ENCODE measurements at regions not wholly inside any gene's neighbourhood (a gene's known extent, or its start where the extent isn't known, plus 50 kb on each side); places are given as distances from the start of the nearest gene placed in this dataset.

DNA sequence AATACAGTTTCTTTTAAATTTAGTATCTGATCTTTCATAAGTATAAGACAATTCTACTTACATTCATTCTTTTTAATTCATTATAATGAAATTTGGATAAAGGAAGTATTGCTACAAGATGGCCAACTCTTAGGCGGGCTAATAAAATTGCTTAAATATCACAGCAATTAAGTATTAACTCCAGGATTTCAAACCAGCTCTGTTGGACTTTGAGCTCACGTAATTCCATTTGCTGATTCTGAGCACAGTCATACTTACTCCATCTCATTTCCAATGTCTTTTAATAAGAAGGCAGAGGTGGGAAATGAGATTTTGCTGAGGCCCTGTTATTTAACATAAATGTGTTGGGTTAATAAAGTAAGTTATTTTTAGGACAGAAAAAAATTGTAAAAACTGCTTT, 748.1 kb downstream of the KCNA4 start:
- TF ChIP-seq, protein P1, sequence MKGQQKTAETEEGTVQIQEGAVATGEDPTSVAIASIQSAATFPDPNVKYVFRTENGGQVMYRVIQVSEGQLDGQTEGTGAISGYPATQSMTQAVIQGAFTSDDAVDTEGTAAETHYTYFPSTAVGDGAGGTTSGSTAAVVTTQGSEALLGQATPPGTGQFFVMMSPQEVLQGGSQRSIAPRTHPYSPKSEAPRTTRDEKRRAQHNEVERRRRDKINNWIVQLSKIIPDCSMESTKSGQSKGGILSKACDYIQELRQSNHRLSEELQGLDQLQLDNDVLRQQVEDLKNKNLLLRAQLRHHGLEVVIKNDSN (IDR thresholded peaks at IDR 0.05), result no peak
- no peak for TF ChIP-seq CEBPB (IDR thresholded peaks at IDR 0.05)
- TF ChIP-seq TCF12 (IDR thresholded peaks at IDR 0.05; ENCODE audit: low read depth), result no peak
- TF ChIP-seq, protein P2, sequence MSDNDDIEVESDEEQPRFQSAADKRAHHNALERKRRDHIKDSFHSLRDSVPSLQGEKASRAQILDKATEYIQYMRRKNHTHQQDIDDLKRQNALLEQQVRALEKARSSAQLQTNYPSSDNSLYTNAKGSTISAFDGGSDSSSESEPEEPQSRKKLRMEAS (IDR thresholded peaks at IDR 0.05), result no peak
- TF ChIP-seq, protein P3, sequence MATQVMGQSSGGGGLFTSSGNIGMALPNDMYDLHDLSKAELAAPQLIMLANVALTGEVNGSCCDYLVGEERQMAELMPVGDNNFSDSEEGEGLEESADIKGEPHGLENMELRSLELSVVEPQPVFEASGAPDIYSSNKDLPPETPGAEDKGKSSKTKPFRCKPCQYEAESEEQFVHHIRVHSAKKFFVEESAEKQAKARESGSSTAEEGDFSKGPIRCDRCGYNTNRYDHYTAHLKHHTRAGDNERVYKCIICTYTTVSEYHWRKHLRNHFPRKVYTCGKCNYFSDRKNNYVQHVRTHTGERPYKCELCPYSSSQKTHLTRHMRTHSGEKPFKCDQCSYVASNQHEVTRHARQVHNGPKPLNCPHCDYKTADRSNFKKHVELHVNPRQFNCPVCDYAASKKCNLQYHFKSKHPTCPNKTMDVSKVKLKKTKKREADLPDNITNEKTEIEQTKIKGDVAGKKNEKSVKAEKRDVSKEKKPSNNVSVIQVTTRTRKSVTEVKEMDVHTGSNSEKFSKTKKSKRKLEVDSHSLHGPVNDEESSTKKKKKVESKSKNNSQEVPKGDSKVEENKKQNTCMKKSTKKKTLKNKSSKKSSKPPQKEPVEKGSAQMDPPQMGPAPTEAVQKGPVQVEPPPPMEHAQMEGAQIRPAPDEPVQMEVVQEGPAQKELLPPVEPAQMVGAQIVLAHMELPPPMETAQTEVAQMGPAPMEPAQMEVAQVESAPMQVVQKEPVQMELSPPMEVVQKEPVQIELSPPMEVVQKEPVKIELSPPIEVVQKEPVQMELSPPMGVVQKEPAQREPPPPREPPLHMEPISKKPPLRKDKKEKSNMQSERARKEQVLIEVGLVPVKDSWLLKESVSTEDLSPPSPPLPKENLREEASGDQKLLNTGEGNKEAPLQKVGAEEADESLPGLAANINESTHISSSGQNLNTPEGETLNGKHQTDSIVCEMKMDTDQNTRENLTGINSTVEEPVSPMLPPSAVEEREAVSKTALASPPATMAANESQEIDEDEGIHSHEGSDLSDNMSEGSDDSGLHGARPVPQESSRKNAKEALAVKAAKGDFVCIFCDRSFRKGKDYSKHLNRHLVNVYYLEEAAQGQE (IDR thresholded peaks at IDR 0.05; ENCODE audit: low read depth), result no peak
- no peak for TF ChIP-seq EGR1 (IDR thresholded peaks at IDR 0.05)
- TF ChIP-seq CREB1 (IDR thresholded peaks at IDR 0.05; ENCODE audit: low read depth), result no peak

DNA sequence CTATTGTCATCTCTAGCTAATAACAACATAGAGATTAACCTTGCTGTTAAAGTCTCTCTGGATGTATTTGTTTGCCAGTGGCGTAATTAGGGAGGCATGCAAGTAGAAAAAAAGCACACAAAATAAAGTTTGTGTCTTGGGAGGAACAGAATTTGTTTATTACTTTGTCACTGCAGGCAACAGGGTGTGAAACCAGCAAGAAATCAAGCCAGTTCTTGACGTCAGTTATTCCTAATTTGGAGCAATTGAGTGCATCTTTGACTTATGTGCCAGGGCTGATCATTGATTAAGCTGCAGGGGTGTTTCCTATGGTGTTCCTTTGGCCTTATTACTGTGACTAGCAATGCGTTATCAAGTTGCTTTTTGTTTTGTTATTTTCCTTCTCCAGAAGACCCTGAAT, 751.0 kb downstream of the KCNA4 start:
- no peak for TF ChIP-seq RAD21 (IDR thresholded peaks at IDR 0.05; ENCODE audit: low read depth)
- no peak for TF ChIP-seq ZBTB7A (IDR thresholded peaks at IDR 0.05; ENCODE audit: low read depth)
- TF ChIP-seq NFIC (IDR thresholded peaks at IDR 0.05), result no peak
- no peak for TF ChIP-seq CREB1 (IDR thresholded peaks at IDR 0.05; ENCODE audit: low read depth)
- TF ChIP-seq, protein P3 (IDR thresholded peaks at IDR 0.05; ENCODE audit: low read depth), result no peak
- no peak for TF ChIP-seq FOXM1 (IDR thresholded peaks at IDR 0.05; ENCODE audit: borderline replicate concordance, low read depth)
- TF ChIP-seq, protein P1 (IDR thresholded peaks at IDR 0.05), result no peak
- no peak for TF ChIP-seq EP300 (IDR thresholded peaks at IDR 0.05; ENCODE audit: borderline replicate concordance)
- TF ChIP-seq TAF1 (IDR thresholded peaks at IDR 0.05; ENCODE audit: low read depth), result no peak
- TF ChIP-seq TEAD4 (IDR thresholded peaks at IDR 0.05), result no peak
- TF ChIP-seq, protein P2 (IDR thresholded peaks at IDR 0.05), result no peak
- no peak for TF ChIP-seq EGR1 (IDR thresholded peaks at IDR 0.05)
- no peak for TF ChIP-seq CEBPB (IDR thresholded peaks at IDR 0.05)
- no peak for TF ChIP-seq YY1 (IDR thresholded peaks at IDR 0.05; ENCODE audit: low read depth)
- TF ChIP-seq TCF12 (IDR thresholded peaks at IDR 0.05; ENCODE audit: low read depth), result no peak

GRCh38 chr11:29265381-29265780, 751.4 kb downstream of the KCNA4 start:
- no peak for TF ChIP-seq NFIC (IDR thresholded peaks at IDR 0.05)
- TF ChIP-seq CREB1 (IDR thresholded peaks at IDR 0.05; ENCODE audit: low read depth), result no peak
- no peak for TF ChIP-seq RAD21 (IDR thresholded peaks at IDR 0.05; ENCODE audit: low read depth)
- TF ChIP-seq, protein P3 (IDR thresholded peaks at IDR 0.05; ENCODE audit: low read depth), result no peak
- no peak for TF ChIP-seq TEAD4 (IDR thresholded peaks at IDR 0.05)
- no peak for TF ChIP-seq CEBPB (IDR thresholded peaks at IDR 0.05)
- TF ChIP-seq TAF1 (IDR thresholded peaks at IDR 0.05; ENCODE audit: low read depth), result no peak
- no peak for TF ChIP-seq EGR1 (IDR thresholded peaks at IDR 0.05)
- no peak for TF ChIP-seq TCF12 (IDR thresholded peaks at IDR 0.05; ENCODE audit: low read depth)
- no peak for TF ChIP-seq FOXM1 (IDR thresholded peaks at IDR 0.05; ENCODE audit: borderline replicate concordance, low read depth)
- TF ChIP-seq YY1 (IDR thresholded peaks at IDR 0.05; ENCODE audit: low read depth), result no peak
- TF ChIP-seq, protein P2 (IDR thresholded peaks at IDR 0.05), result no peak
- TF ChIP-seq, protein P1 (IDR thresholded peaks at IDR 0.05), result no peak
- TF ChIP-seq EP300 (IDR thresholded peaks at IDR 0.05; ENCODE audit: borderline replicate concordance), result no peak
- no peak for TF ChIP-seq ZBTB7A (IDR thresholded peaks at IDR 0.05; ENCODE audit: low read depth)

Measured in Ishikawa (cell line).